ENCODE measurements at regions not wholly inside any gene's neighbourhood (a gene's known extent, or its start where the extent isn't known, plus 50 kb on each side); places are given as distances from the start of the nearest gene placed in this dataset.

DNA sequence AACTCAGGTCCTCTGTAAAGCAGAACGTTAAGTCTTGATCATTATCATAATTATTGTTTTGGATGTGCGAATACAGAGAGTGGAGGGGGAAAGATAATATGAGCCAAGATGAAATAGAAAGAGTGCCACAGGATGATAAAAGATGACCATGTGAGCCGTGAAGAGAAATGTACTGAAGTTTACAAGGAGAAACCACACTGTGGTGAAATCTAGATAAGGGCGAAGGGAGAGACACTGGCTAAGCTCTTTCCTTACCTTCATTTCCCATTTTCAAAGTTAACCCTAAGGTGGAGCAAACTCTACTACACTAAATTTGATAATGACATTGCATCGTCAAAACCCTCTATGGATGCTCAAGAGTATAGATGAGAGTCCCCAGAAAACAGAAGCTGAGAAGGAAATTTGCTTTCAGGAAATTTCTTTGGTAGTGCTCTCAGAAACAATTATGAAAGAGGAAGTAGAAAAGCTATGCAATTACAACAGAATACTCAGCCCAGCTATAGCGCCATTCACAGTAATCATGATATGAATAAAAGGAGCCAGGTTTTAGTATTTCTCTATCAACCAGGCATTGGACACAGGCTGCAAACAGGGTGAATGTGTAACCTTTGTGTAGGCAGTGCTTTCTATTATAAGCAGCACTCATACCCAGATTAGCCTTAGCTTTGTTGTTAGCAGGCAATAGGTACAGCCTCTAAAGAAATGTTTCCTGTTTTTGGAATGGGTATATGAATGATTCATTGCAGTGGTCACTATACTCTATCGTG lies 1080.7 kb downstream of the GRIK2 start:
- TF ChIP-seq ZNF274 (IDR thresholded peaks at IDR 0.05; ENCODE audit: low read depth, low read length) (no peak), SUZ12 (IDR thresholded peaks at IDR 0.05; ENCODE audit: extremely low read depth, insufficient read depth, insufficient read length) (no peak), YY1 (IDR thresholded peaks at IDR 0.05; ENCODE audit: insufficient read depth, insufficient read length) (no peak)
- no peak for DNase-seq (ENCODE audit: low read depth, low spot score)

DNA sequence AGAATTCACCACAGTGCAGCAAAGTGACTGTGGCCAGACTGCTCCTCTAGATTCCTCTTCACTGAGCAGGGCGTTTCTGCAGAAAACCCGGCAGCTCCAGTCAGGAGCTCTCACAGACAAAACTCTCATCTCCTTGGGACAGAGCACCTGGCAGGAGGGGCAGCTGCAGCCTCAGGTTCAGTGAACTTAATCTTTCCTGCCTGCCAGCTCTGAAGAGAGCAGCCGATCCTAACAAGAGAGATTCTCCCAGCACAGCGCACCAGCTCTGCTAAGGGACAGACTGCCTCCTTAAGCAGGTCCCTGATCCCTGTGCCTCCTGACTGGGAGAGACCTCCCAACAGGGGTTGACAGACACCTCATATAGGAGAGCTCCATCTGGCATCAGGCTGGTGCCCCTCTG lies 1065.5 kb downstream of the GRIK2 start:
- no peaks in the 10 kb centered on the region for H3K9me3 ChIP-seq (ENCODE audit: insufficient read depth, low read length)
- no peaks in the 10 kb centered on the region for H3K36me3 ChIP-seq (ENCODE audit: insufficient read depth, insufficient read length, low read length)
- H3K4me1 ChIP-seq (ENCODE audit: insufficient read depth, insufficient read length): no peaks in the 10 kb centered on the region
- H3K27me3 ChIP-seq (ENCODE audit: insufficient read depth, insufficient read length): no peaks in the 10 kb centered on the region
- DNase-seq (ENCODE audit: low read depth, low spot score): no peak
- H3K9ac ChIP-seq (ENCODE audit: insufficient read length, low read depth): no peak overlapping the region
- TF ChIP-seq YY1 (IDR thresholded peaks at IDR 0.05; ENCODE audit: insufficient read depth, insufficient read length) (no peak), SUZ12 (IDR thresholded peaks at IDR 0.05; ENCODE audit: extremely low read depth, insufficient read depth, insufficient read length) (no peak), ZNF274 (IDR thresholded peaks at IDR 0.05; ENCODE audit: low read depth, low read length) (no peak)
- H3K4me3 ChIP-seq (ENCODE audit: insufficient read length, low read depth): no peak overlapping the region

More for the DNA sequence above, 1080.7 kb downstream of the GRIK2 start:
- Histone ChIP-seq H3K9ac (ENCODE audit: insufficient read length, low read depth) (no peak overlapping the region), H3K36me3 (ENCODE audit: insufficient read depth, insufficient read length, low read length) (no peaks in the 10 kb centered on the region), H3K4me3 (ENCODE audit: insufficient read length, low read depth) (no peak overlapping the region), H3K9me3 (ENCODE audit: insufficient read depth, low read length) (no peaks in the 10 kb centered on the region), H3K4me1 (ENCODE audit: insufficient read depth, insufficient read length) (no peaks in the 10 kb centered on the region), H3K27me3 (ENCODE audit: insufficient read depth, insufficient read length) (no peaks in the 10 kb centered on the region)

DNA sequence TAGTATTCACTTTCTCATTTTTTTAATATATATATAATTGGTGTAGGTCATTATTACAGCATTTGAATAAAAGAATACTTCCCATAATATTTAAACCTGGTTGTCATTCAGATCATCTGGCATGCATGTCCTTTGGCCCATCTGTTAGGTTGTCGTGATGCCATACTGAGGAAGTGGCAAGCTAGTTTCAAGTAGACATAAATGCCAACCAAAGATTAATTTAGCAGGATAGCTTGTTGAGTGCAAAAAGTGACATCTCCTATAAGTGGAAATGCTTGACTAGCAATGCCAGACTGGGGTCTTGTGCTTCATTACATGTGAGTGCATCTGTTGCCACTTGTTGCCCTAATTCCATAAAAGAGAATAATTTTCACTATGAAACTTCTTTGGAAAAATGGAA lies 1044.7 kb downstream of the GRIK2 start:
- H3K9ac ChIP-seq (ENCODE audit: insufficient read length, low read depth): no peak overlapping the region
- no peaks in the 10 kb centered on the region for H3K9me3 ChIP-seq (ENCODE audit: insufficient read depth, low read length)
- H3K36me3 ChIP-seq (ENCODE audit: insufficient read depth, insufficient read length, low read length): no peaks in the 10 kb centered on the region
- H3K4me3 ChIP-seq (ENCODE audit: insufficient read length, low read depth): no peak overlapping the region
- no peaks in the 10 kb centered on the region for H3K4me1 ChIP-seq (ENCODE audit: insufficient read depth, insufficient read length)
- DNase-seq (ENCODE audit: low read depth, low spot score): no peak
- TF ChIP-seq YY1 (IDR thresholded peaks at IDR 0.05; ENCODE audit: insufficient read depth, insufficient read length) (no peak), SUZ12 (IDR thresholded peaks at IDR 0.05; ENCODE audit: extremely low read depth, insufficient read depth, insufficient read length) (no peak), ZNF274 (IDR thresholded peaks at IDR 0.05; ENCODE audit: low read depth, low read length) (no peak)
- H3K27me3 ChIP-seq (ENCODE audit: insufficient read depth, insufficient read length): no peaks in the 10 kb centered on the region

DNA sequence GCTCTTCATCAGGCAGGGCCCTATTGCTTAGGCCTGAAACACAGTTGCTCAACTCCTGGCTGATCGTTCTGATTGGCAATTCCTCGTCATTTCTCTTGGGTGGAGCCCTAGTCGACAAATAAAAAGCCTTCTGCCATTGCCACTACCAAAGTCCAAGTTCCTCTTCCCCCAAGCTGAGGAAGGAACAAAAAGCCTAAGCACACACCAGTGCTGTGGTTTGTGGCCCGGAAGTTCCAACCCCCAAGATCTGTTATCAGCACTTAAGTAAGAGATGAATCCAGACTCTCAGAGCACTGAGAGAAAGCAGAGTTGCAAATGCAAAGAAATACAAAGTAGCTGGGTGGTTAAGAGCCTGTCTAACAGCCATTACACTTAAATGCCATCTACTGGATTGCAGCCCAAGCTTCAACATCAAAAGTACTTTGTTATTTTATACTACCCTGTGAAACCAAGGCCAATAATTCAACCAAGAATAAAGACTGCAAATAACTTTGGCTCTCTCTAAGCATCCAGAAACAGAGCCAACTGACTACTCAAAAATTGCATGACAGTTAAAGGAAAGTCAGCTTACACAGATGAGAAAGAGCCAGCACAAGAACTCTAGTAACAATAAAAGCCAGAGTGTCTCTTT lies 1024.0 kb downstream of the GRIK2 start:
- TF ChIP-seq YY1 (IDR thresholded peaks at IDR 0.05; ENCODE audit: insufficient read depth, insufficient read length): no peak
- no peak for TF ChIP-seq ZNF274 (IDR thresholded peaks at IDR 0.05; ENCODE audit: low read depth, low read length)
- no peak for TF ChIP-seq SUZ12 (IDR thresholded peaks at IDR 0.05; ENCODE audit: extremely low read depth, insufficient read depth, insufficient read length)
- no peak for DNase-seq (ENCODE audit: low read depth, low spot score)
- Histone ChIP-seq H3K9ac (ENCODE audit: insufficient read length, low read depth) (no peak overlapping the region), H3K9me3 (ENCODE audit: insufficient read depth, low read length) (no peaks in the 10 kb centered on the region), H3K36me3 (ENCODE audit: insufficient read depth, insufficient read length, low read length) (no peaks in the 10 kb centered on the region), H3K27me3 (ENCODE audit: insufficient read depth, insufficient read length) (no peaks in the 10 kb centered on the region), H3K4me1 (ENCODE audit: insufficient read depth, insufficient read length) (no peaks in the 10 kb centered on the region), H3K4me3 (ENCODE audit: insufficient read length, low read depth) (no peak overlapping the region)

DNA sequence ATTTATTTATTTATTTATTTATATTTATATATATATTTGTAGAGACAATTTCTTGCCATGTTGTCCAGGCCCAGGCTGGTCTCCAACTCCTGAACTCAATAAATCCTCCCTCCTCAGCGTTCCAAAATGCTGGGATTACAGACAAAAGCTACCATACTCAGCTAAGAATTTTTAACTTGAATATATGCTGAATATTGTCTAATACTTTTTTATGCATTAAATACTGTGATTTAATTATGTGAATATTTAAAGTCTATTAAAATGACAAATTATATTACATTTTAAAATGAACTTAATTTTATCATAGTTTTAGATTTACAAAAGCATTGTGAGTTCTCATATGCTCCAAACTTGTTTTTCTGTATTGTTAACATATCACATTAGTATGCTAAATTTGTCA lies 1022.4 kb downstream of the GRIK2 start:
- Histone ChIP-seq H3K4me3 (ENCODE audit: insufficient read length, low read depth) (no peak overlapping the region), H3K9ac (ENCODE audit: insufficient read length, low read depth) (no peak overlapping the region), H3K4me1 (ENCODE audit: insufficient read depth, insufficient read length) (no peaks in the 10 kb centered on the region), H3K9me3 (ENCODE audit: insufficient read depth, low read length) (no peaks in the 10 kb centered on the region), H3K36me3 (ENCODE audit: insufficient read depth, insufficient read length, low read length) (no peaks in the 10 kb centered on the region), H3K27me3 (ENCODE audit: insufficient read depth, insufficient read length) (no peaks in the 10 kb centered on the region)
- no peak for DNase-seq (ENCODE audit: low read depth, low spot score)
- TF ChIP-seq ZNF274 (IDR thresholded peaks at IDR 0.05; ENCODE audit: low read depth, low read length) (no peak), SUZ12 (IDR thresholded peaks at IDR 0.05; ENCODE audit: extremely low read depth, insufficient read depth, insufficient read length) (no peak), YY1 (IDR thresholded peaks at IDR 0.05; ENCODE audit: insufficient read depth, insufficient read length) (no peak)

DNA sequence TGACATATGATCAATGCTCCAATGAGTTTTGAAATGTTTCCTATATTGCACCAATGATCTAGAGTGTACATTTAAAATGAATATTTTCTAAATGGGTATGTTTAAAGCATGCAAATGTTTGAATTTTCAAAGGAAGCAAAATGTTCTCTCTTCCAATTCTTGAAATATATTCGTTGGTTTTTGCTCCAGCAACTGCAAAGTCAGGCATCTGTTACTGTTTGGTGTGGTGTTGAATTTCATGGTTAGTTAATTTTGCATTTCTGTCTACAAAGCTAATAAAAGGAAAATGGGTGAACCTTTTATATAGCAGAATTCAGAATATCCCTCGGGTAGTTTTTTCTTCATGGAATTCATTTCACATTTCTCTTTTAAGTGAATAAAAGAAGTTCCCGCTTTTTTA lies 1018.3 kb downstream of the GRIK2 start:
- Histone ChIP-seq H3K4me1 (ENCODE audit: insufficient read depth, insufficient read length) (no peaks in the 10 kb centered on the region), H3K9ac (ENCODE audit: insufficient read length, low read depth) (no peak overlapping the region), H3K27me3 (ENCODE audit: insufficient read depth, insufficient read length) (no peaks in the 10 kb centered on the region), H3K36me3 (ENCODE audit: insufficient read depth, insufficient read length, low read length) (no peaks in the 10 kb centered on the region), H3K9me3 (ENCODE audit: insufficient read depth, low read length) (no peaks in the 10 kb centered on the region), H3K4me3 (ENCODE audit: insufficient read length, low read depth) (no peak overlapping the region)
- no peak for TF ChIP-seq YY1 (IDR thresholded peaks at IDR 0.05; ENCODE audit: insufficient read depth, insufficient read length)
- TF ChIP-seq ZNF274 (IDR thresholded peaks at IDR 0.05; ENCODE audit: low read depth, low read length): no peak
- no peak for TF ChIP-seq SUZ12 (IDR thresholded peaks at IDR 0.05; ENCODE audit: extremely low read depth, insufficient read depth, insufficient read length)
- DNase-seq (ENCODE audit: low read depth, low spot score): no peak

DNA sequence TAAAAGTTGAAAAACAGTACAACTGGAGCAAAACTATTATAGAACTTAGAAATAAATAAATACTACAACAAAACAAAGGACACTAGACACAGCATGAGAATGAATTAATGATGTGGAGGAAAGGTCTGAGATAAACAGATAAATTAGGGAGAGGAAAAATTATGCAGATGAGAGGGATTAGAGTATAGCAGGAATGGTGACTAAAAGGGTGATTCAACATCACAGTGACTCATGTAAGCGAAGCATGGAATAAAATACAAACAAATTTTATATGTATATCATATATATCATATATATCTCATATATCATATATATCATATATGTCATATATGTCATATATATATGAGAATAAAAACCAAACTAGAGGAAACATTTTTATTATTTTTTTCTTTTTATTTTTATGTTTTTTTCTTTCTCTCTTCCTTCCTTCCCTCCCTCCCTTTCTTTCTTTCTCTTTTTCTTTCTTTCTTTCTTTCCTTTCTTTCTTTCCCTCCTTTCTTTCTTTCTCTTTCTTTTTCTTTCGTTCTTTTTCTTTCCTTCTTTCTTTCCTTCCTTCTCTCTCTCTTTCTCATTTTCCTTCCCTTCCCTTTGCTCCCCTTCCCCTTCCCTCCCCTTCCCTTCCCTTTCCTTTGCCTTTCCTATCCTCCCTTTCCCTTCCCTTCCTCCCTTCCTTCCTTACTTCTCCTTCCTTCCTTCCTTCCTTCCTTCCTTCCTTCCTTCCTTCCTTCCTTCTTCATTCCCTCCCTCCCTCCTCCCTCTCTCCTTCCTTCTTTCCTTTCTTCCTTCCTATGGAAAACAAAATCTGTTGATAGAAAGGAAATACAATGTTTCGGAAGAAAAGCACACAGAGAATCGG lies 1014.6 kb downstream of the GRIK2 start:
- H3K9ac ChIP-seq (ENCODE audit: insufficient read length, low read depth): no peak overlapping the region
- no peak for TF ChIP-seq YY1 (IDR thresholded peaks at IDR 0.05; ENCODE audit: insufficient read depth, insufficient read length)
- TF ChIP-seq SUZ12 (IDR thresholded peaks at IDR 0.05; ENCODE audit: extremely low read depth, insufficient read depth, insufficient read length): no peak
- no peak for TF ChIP-seq ZNF274 (IDR thresholded peaks at IDR 0.05; ENCODE audit: low read depth, low read length)
- H3K4me1 ChIP-seq (ENCODE audit: insufficient read depth, insufficient read length): no peaks in the 10 kb centered on the region
- H3K4me3 ChIP-seq (ENCODE audit: insufficient read length, low read depth): no peak overlapping the region
- no peak for DNase-seq (ENCODE audit: low read depth, low spot score)
- H3K27me3 ChIP-seq (ENCODE audit: insufficient read depth, insufficient read length): no peaks in the 10 kb centered on the region
- H3K36me3 ChIP-seq (ENCODE audit: insufficient read depth, insufficient read length, low read length): no peaks in the 10 kb centered on the region
- H3K9me3 ChIP-seq (ENCODE audit: insufficient read depth, low read length): no peaks in the 10 kb centered on the region
